ENCODE measurements at regions not wholly inside any gene's neighbourhood (a gene's known extent, or its start where the extent isn't known, plus 50 kb on each side); places are given as distances from the start of the nearest gene placed in this dataset.

- ChIA-PET POLR2A (no interaction called here), CTCF (interaction anchor here (0.5 to 0.7 kb wide), 2 partner anchors 13 to 180 kb away, joined by 3 read pairs; no protein-coding TSS in a partner anchor)
- Mint-ChIP-seq H3K27ac (ENCODE audit: low read depth, unreplicated experiment) (no peak overlapping the region), H3K36me3 (ENCODE audit: insufficient read depth, unreplicated experiment) (no peaks in the 10 kb centered on the region), H3K4me3 (ENCODE audit: unreplicated experiment) (no peak overlapping the region), H3K4me1 (ENCODE audit: insufficient read depth, unreplicated experiment) (peaks cover 6% of the 10 kb centered on the region), H3K9me3 (ENCODE audit: unreplicated experiment) (no peaks in the 10 kb centered on the region), H3K27me3 (ENCODE audit: insufficient read depth, unreplicated experiment) (no peaks in the 10 kb centered on the region)
- BruUV-seq (replicated peaks): no TSS peak
- DNase-seq (ENCODE audit: unreplicated experiment): no peak
- intact Hi-C loops (cut with micrococcal nuclease): no loop called here
- no peak for TF ChIP-seq CTCF (IDR thresholded peaks at IDR 0.05; ENCODE audit: unreplicated experiment)
Measured at GRCh38 chr12:84756961-84757360, 155.6 kb downstream of the SLC6A15 start.

DNA sequence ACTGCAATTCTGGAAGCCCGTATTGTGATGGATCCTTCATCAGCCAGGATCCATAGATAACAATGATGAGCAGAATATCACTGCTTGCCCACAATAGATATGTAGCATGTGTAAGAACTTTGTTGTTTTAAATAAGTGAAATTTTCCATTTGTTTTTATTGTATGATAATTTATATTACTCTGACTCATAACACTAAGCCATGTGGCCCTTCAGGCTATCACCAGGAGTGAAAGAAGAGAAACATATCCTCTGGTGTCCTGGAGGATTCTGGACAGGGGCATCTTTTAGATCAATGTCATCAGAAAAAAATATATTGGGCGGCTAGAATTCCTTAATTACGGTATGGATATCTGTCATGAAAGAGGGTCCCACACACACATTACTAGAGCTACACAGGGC lies 167.5 kb downstream of the SLC6A15 start:
- no peak for TF ChIP-seq CTCF (IDR thresholded peaks at IDR 0.05; ENCODE audit: unreplicated experiment)
- CTCF ChIA-PET: no interaction called here
- POLR2A ChIA-PET: no interaction called here
- no TSS peak for BruUV-seq (replicated peaks)
- Mint-ChIP-seq H3K36me3 (ENCODE audit: insufficient read depth, unreplicated experiment) (no peaks in the 10 kb centered on the region), H3K9me3 (ENCODE audit: unreplicated experiment) (no peaks in the 10 kb centered on the region), H3K27me3 (ENCODE audit: insufficient read depth, unreplicated experiment) (no peaks in the 10 kb centered on the region), H3K27ac (ENCODE audit: low read depth, unreplicated experiment) (peak overlapping the region; percentile 5), H3K4me1 (ENCODE audit: insufficient read depth, unreplicated experiment) (peaks cover 10% of the 10 kb centered on the region), H3K4me3 (ENCODE audit: unreplicated experiment) (no peak overlapping the region)
- no peak for DNase-seq (ENCODE audit: unreplicated experiment)
- intact Hi-C loops (cut with micrococcal nuclease): loop anchor here (10.0 kb wide), 1 partner anchor 290 kb away; the partner anchor contains the start of genes LRRIQ1 and TSPAN19

DNA sequence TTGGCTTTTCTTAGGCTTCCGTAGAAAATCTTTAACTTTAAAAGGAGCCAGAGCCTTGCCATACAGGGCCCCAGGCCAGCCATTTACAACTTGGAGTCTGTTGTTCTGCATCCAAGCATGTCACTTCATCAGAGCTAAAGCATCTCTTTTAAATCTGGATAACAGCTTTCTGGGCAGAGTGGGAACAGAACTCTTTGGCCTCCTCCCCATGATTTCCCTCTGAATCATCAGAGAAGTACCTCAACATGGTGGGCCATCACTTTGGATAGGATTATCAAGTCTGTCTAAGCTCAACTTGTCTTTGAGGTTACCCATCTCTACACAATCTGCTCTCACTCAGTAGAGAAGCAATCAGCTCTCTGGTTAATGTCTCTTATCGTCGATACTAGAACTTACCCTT lies 170.9 kb downstream of the SLC6A15 start:
- H3K9me3 Mint-ChIP-seq (ENCODE audit: unreplicated experiment): no peaks in the 10 kb centered on the region
- no peak overlapping the region for H3K27ac Mint-ChIP-seq (ENCODE audit: low read depth, unreplicated experiment)

GRCh38 chr12:84741031-84741430 lies 171.6 kb downstream of the SLC6A15 start:
- ChIA-PET POLR2A (interaction anchor here (0.7 kb wide), 1 partner anchor 17 kb away, joined by 3 read pairs; no protein-coding TSS in a partner anchor), CTCF (interaction anchor here (0.7 kb wide), 2 partner anchors 13 to 216 kb away, joined by 3 to 4 read pairs; no protein-coding TSS in a partner anchor)
- intact Hi-C loops (cut with micrococcal nuclease): loop anchor here (10.0 kb wide), 1 partner anchor 294 kb away; the partner anchor contains the start of genes LRRIQ1 and TSPAN19
- H3K27ac Mint-ChIP-seq (ENCODE audit: low read depth, unreplicated experiment): no peak overlapping the region
- H3K4me3 Mint-ChIP-seq (ENCODE audit: unreplicated experiment): no peak overlapping the region
- H3K36me3 Mint-ChIP-seq (ENCODE audit: insufficient read depth, unreplicated experiment): no peaks in the 10 kb centered on the region
- peaks cover 23% of the 10 kb centered on the region for H3K4me1 Mint-ChIP-seq (ENCODE audit: insufficient read depth, unreplicated experiment)
- no TSS peak for BruUV-seq (replicated peaks)
- TF ChIP-seq CTCF (IDR thresholded peaks at IDR 0.05; ENCODE audit: unreplicated experiment): no peak
- no peaks in the 10 kb centered on the region for H3K27me3 Mint-ChIP-seq (ENCODE audit: insufficient read depth, unreplicated experiment)
- H3K9me3 Mint-ChIP-seq (ENCODE audit: unreplicated experiment): no peaks in the 10 kb centered on the region
- DNase-seq (ENCODE audit: unreplicated experiment): no peak

More for the DNA sequence above, 170.9 kb downstream of the SLC6A15 start:
- intact Hi-C loops (cut with micrococcal nuclease): loop anchor here (10.0 kb wide), 1 partner anchor 293 kb away; the partner anchor contains the start of genes LRRIQ1 and TSPAN19
- ChIA-PET POLR2A (no interaction called here), CTCF (no interaction called here)
- no peak for DNase-seq (ENCODE audit: unreplicated experiment)
- no peaks in the 10 kb centered on the region for H3K36me3 Mint-ChIP-seq (ENCODE audit: insufficient read depth, unreplicated experiment)
- no peak overlapping the region for H3K4me3 Mint-ChIP-seq (ENCODE audit: unreplicated experiment)
- no TSS peak for BruUV-seq (replicated peaks)
- H3K27me3 Mint-ChIP-seq (ENCODE audit: insufficient read depth, unreplicated experiment): no peaks in the 10 kb centered on the region
- no peak for TF ChIP-seq CTCF (IDR thresholded peaks at IDR 0.05; ENCODE audit: unreplicated experiment)
- peaks cover 19% of the 10 kb centered on the region for H3K4me1 Mint-ChIP-seq (ENCODE audit: insufficient read depth, unreplicated experiment)

All from MCF 10A (cell line).